ENCODE measurements at regions not wholly inside any gene's neighbourhood (a gene's known extent, or its start where the extent isn't known, plus 50 kb on each side); places are given as distances from the start of the nearest gene placed in this dataset.

- no peak for DNase-seq (ENCODE audit: low read depth)
Observed at GRCh38 chr10:43955978-43956377, 307.3 kb upstream of the ZNF32 start.

DNA sequence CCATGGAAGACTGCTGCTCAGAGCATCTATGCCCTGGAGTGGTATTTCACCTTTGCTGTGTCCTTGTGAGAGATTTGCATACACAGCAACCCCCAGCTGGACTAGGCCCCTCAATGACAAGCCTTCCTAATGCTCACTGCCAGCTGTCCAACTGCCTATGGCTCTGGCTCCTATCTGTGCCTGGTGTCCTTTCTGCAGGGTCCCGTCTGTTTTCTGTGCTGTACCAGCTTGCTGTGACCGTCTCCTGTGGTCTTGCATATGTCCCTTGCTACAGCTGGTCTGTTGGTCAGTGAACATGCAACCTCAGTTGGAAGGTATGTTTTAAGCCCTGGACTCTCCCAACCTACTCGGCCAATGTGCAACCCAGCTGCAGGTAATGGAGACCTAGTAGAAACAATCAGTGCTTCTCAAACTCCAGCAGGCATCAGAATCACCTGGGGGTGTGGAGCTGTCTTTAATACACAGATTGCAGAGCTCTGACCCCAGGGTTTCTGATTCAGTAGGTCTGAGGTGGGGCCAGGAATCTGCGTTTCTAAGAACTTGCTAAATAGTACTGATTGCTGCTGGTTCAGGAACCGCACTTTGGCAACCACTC, 306.4 kb upstream of the ZNF32 start:
- DNase-seq (ENCODE audit: low read depth): no peak

GRCh38 chr10:43953672-43954071, 305.0 kb upstream of the ZNF32 start:
- DNase-seq (ENCODE audit: low read depth): no peak

GRCh38 chr10:43952760-43953159, 304.1 kb upstream of the ZNF32 start:
- no peak for DNase-seq (ENCODE audit: low read depth)

DNA sequence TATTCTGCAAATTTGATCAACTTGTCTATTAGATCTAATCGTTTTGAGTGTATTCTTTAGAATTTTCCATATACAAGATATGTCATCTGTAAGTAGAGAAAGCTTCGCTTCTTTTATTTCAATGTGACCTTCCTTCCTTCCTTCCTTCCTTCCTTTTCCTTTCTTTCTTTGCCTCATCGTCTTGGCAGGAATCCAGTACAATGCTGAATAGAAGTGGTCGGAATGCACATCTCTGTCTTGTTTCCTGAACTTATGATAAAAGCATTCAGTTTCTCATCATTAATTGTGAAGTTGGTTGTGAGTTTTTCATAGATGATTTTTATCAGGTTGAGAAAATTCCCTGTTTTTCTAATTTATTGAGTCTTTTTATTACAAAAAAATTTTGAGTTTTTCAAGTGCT, 300.7 kb upstream of the ZNF32 start:
- DNase-seq (ENCODE audit: low read depth): no peak

DNA sequence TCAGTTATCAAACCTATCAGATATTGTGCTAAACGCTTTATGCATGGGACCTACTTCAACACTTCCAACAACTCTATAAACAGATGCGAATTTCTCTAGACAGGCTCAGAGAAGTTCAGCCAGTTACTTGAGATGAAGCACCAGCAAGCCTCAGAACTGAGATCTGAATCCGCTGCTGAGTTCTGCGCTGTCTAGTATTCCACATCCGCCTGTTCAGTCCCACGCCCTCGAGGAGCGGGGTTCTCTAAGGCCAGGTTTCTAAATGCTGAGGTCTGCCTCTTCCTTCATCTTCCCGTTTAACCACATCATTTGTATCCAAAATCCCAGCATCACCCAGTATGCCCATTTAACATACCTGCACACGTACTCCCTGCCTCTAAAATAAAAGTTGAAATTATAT, 297.8 kb upstream of the ZNF32 start:
- DNase-seq (ENCODE audit: low read depth): no peak

DNA sequence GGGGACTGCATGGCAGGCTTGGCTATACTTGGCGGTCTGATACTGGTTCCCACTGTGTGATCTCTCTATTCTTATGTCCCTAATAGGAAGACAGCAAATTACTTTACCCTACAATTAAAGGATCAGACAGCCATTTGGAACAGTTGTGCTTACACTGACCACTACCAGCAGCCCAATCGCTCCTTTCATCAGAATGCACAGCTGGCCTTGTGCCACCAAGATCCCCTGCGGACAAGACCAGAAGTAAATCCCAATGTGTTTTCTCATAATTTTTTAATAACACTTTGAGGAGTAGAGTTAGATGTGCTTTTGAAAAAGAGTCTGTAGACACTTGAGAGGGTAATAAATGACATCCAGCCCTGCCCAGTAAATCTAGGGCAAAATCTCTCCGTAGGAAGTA, 297.2 kb upstream of the ZNF32 start:
- DNase-seq (ENCODE audit: low read depth): no peak

DNA sequence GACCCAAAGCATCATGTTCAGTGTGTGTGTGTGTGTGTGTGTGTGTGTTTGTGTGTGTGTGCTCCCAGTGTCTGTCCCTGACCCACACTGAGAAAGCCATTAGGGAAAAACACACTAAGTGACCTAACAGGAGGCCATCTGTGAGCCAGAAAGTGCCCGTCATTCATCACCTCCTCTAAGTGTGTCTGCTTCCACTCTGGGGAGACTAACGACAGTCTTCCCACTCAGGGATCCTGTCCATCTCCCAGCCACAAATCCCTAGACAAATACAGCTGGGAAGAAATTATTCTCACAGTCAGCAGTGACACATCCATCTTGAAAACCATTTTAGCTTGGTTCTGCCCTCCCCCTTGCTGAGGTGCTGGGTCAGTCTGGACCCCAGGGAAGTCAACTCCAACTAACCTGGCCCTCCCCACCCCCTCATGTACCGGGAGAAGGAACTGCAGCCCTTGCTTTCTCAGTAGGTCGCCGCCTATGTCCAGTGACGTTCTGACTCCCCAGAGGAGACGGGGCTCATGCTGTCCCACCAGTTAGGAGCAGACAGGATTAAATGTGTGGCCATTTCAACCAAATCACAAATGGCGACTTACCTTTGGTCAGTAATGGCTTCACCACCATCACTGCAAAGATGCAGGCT, 296.5 kb upstream of the ZNF32 start:
- no peak for DNase-seq (ENCODE audit: low read depth)

DNA sequence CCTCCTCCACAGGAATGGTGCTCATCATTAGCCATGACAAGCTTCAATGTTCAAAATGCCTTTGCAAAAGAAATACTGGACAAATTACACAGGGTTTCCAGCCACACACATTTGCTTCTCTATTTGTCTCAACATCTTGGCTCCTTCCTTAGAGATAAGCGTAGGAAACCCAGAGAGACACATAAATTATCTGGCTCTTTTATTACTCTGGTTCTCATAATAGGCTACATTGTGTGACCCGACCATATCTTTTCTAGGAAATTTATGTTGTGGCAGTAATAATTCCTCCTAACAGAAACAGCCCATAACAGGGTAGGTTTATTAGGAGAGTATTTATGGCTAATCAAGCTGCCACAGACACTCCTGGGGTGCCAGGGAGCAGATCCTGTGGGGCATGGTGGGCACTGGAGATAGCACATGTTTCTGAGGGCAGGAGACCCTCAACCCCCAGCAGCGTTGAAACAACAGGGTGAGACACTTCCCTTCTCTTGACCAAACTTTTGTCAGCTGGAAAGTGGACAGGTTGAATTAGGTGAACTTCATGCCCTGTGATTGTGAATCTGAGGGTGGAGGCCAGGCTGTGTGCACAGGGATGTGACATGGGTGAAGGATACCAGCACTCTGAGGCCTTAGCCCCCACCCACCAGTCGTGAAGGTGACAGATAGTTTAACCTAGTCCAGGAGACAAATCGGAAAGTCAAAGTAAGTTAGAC, 295.9 kb upstream of the ZNF32 start:
- no peak for DNase-seq (ENCODE audit: low read depth)

- no peak for DNase-seq (ENCODE audit: low read depth)
Observed at GRCh38 chr10:43943818-43944360, 295.2 kb upstream of the ZNF32 start.

DNA sequence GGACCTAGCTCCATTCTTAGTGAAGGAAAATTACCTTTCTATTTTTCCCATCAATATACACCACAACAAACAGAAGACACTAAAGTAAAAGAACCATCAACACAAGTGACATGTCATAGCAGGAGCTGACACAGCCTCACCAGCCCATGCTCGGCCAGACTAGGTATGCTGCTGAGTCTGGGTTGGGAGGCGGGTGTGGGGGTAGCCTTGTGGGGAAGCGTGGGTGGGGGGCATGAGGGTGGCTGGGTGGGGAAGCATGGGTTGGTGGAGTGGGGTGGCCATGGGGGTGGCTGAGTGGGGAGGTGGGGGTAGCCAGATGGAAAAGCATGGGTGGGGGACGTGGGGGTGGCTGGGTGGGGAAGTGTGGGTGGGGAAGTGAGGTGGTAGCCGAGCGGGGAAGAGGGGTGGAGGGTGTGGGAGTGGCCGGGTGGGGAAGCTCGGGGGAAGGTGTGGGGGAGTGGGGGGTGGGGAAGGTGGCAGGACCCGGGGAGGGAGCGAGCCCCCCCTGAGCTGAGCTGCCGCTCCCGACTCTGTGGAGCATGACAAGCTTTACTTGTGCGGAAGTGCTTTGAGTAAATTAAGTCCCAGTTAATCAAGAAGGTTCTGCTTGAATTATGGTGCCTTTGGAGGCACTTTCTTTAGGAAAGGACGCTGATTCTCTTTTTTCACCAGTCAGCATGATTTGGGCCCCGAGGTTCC, 294.6 kb upstream of the ZNF32 start:
- peak; percentile 17 for DNase-seq (ENCODE audit: low read depth)

DNA sequence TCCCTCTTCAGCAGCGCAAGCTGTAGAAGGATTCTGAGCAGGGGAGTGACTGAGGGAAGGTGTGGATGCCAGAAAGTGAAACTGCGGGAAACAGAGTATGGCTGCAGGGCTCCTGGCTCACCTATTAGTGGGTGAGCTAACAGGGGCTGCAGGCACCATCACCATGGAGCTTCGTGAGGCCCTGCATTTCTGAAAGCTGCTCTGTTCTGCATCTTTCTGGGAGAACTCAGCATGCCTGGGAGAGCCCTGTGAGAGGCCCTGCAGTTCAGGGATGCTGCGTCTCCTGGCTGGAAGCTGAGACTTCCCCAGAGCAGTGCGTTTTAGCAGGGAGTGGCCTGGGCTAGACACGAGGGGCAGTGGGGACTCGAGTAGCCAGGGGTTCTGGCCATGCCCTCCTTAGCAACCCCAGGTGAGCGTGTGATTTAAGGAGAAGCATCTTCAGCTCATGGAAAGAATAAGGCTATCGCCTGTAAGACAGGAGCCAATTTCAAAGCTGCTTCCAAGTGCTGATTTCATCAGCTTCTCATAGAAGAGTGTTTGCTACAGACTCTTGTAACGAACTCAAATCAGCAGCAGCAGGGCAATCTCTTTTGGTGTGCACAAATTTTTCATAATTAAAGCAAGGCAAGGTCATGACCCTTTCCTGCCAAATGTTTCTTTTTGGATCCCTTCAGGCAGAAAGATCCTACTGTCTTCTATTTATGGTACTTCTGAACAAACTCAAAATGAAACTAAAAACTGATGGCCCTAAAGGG, 293.6 kb upstream of the ZNF32 start:
- DNase-seq (ENCODE audit: low read depth): no peak

- no peak for DNase-seq (ENCODE audit: low read depth)
Observed at GRCh38 chr10:43940898-43941837, 292.5 kb upstream of the ZNF32 start.

- no peak for DNase-seq (ENCODE audit: low read depth)
Observed at GRCh38 chr10:43939939-43940820, 291.5 kb upstream of the ZNF32 start.

- no peak for DNase-seq (ENCODE audit: low read depth)
Observed at GRCh38 chr10:43939389-43939938, 290.8 kb upstream of the ZNF32 start.

DNA sequence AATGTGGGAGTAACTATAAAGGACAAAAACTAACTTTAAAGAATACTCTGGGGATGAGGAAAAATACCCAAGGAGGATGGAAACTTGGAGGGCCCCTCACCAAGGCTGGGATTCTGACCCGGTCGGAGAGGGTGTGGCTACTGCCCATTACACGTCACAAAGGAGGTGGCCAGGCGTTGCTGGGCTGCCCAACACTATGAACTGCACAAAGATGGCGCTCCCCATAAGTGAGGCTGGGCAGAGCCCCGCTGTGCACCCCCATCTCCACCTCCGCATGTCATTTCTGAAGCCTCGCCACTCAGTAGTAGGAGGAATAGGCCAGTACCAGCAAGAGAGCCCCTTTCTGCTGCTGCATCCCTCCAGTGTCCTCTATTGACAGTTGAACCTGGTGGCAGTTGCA, 290.1 kb upstream of the ZNF32 start:
- no peak for DNase-seq (ENCODE audit: low read depth)

GRCh38 chr10:43931308-43931930, 282.7 kb upstream of the ZNF32 start:
- DNase-seq (ENCODE audit: low read depth): no peak

- no peak for DNase-seq (ENCODE audit: low read depth)
Observed at GRCh38 chr10:43930777-43931176, 282.1 kb upstream of the ZNF32 start.

GRCh38 chr10:43930243-43930642, 281.6 kb upstream of the ZNF32 start:
- no peak for DNase-seq (ENCODE audit: low read depth)

Measured in stimulated activated CD4-positive, alpha-beta T cell treated with anti-CD3 and anti-CD28 coated beads, Interleukin-2, amount 100 ng/mL, for 4 hours (primary cell).